Ascending aorta (tissue), 2 donors: ENCODE measurements at regions not wholly inside any gene's neighbourhood (a gene's known extent, or its start where the extent isn't known, plus 50 kb on each side); places are given as distances from the start of the nearest gene placed in this dataset.

Experiments used
- DNase-seq, 2 donors: peaks; one replicate each; pipeline ENCODE4 v3.0.0-alpha.2; 2019; ENCODE audit warnings: low spot score in 2 of 2
- H3K27ac ChIP-seq, 2 donors: fragments of 200-600 bp; sonication (generic); one replicate each; pipeline ENCODE4 v1.5.1; 2016 to 2017; ENCODE audit warnings: mild to moderate bottlenecking in 1 of 2
- H3K27me3 ChIP-seq: fragments of 200-600 bp; sonication (generic); one replicate; pipeline ENCODE4 v1.5.1; 2017
- H3K36me3 ChIP-seq, 2 donors: fragments of 200-600 bp; sonication (generic); one replicate each; pipeline ENCODE4 v1.5.1; 2016
- H3K4me1 ChIP-seq, 2 donors: fragments of 200-600 bp; sonication (generic); one replicate each; pipeline ENCODE4 v1.5.1; 2016 to 2017; ENCODE audit warnings: mild to moderate bottlenecking in 1 of 2
- H3K4me3 ChIP-seq, 2 donors: fragments of 200-600 bp; sonication (generic); one replicate each; pipeline ENCODE4 v1.5.1; 2016 to 2017; ENCODE audit warnings: mild to moderate bottlenecking in 1 of 2
- H3K9me3 ChIP-seq, 2 donors: fragments of 200-600 bp; sonication (generic); one replicate each; pipeline ENCODE4 v1.5.1; 2016
- CTCF ChIP-seq, 3 experiments: fragments of 200-600 bp in 2 of 3; fragments of 450-650 bp in 1 of 3; sonication (generic) in 2 of 3; IDR thresholded peaks; one replicate each; pipeline ENCODE4 v1.5.1; 2016 to 2019; ENCODE audit warnings: antibody characterized with exemption in 3 of 3, mild to moderate bottlenecking in 1 of 3, moderate library complexity in 1 of 3
- intact Hi-C: fragments of 100-400 bp; cut with DNase I; formaldehyde crosslinking; loops from one replicate; pipeline ENCODE4 v1.15.1; 2023

- DNase-seq: no peak
- Histone ChIP-seq H3K9me3 (no peaks in the 10 kb centered on the region), H3K27ac (no peak overlapping the region), H3K4me1 (no peaks in the 10 kb centered on the region), H3K4me3 (no peak overlapping the region), H3K27me3 (no peaks in the 10 kb centered on the region), H3K36me3 (no peaks in the 10 kb centered on the region)
- TF ChIP-seq CTCF (IDR thresholded peaks at IDR 0.05): no peak
- intact Hi-C loops: no loop called here
Measured at GRCh38 chr18:55764386-55764785, 176.4 kb upstream of the TCF4 start.

- H3K27ac ChIP-seq: no peak overlapping the region
- no peak overlapping the region for H3K4me3 ChIP-seq
- H3K4me1 ChIP-seq: no peaks in the 10 kb centered on the region
- no peaks in the 10 kb centered on the region for H3K36me3 ChIP-seq
- H3K27me3 ChIP-seq: no peaks in the 10 kb centered on the region
- intact Hi-C loops: no loop called here
- TF ChIP-seq CTCF (IDR thresholded peaks at IDR 0.05): no peak
- no peak for DNase-seq
- H3K9me3 ChIP-seq: no peaks in the 10 kb centered on the region
Measured at GRCh38 chr18:55763805-55764204, 175.8 kb upstream of the TCF4 start.

GRCh38 chr18:55763298-55763697, 175.3 kb upstream of the TCF4 start:
- no peaks in the 10 kb centered on the region for H3K9me3 ChIP-seq
- no peak for DNase-seq
- no peaks in the 10 kb centered on the region for H3K36me3 ChIP-seq
- no peak for TF ChIP-seq CTCF (IDR thresholded peaks at IDR 0.05)
- no peak overlapping the region for H3K4me3 ChIP-seq
- no peaks in the 10 kb centered on the region for H3K27me3 ChIP-seq
- intact Hi-C loops: no loop called here
- H3K27ac ChIP-seq: no peak overlapping the region
- H3K4me1 ChIP-seq: no peaks in the 10 kb centered on the region

GRCh38 chr18:55762424-55762823, 174.4 kb upstream of the TCF4 start:
- no peak overlapping the region for H3K4me3 ChIP-seq
- no peak overlapping the region for H3K27ac ChIP-seq
- no peaks in the 10 kb centered on the region for H3K36me3 ChIP-seq
- no peaks in the 10 kb centered on the region for H3K9me3 ChIP-seq
- no peak for DNase-seq
- no peak for TF ChIP-seq CTCF (IDR thresholded peaks at IDR 0.05)
- H3K4me1 ChIP-seq: no peaks in the 10 kb centered on the region
- H3K27me3 ChIP-seq: no peaks in the 10 kb centered on the region
- intact Hi-C loops: no loop called here

- no peak for TF ChIP-seq CTCF (IDR thresholded peaks at IDR 0.05)
- no peaks in the 10 kb centered on the region for H3K36me3 ChIP-seq
Measured at GRCh38 chr18:55753643-55754263, 165.8 kb upstream of the TCF4 start.

GRCh38 chr18:55751476-55751875, 163.5 kb upstream of the TCF4 start:
- H3K4me3 ChIP-seq: no peak overlapping the region
- no peaks in the 10 kb centered on the region for H3K27me3 ChIP-seq
- no peak for DNase-seq
- intact Hi-C loops: no loop called here
- TF ChIP-seq CTCF (IDR thresholded peaks at IDR 0.05): no peak
- H3K4me1 ChIP-seq: no peaks in the 10 kb centered on the region
- no peak overlapping the region for H3K27ac ChIP-seq
- no peaks in the 10 kb centered on the region for H3K9me3 ChIP-seq
- H3K36me3 ChIP-seq: no peaks in the 10 kb centered on the region

More at GRCh38 chr18:55753643-55754263, 165.8 kb upstream of the TCF4 start:
- no peak overlapping the region for H3K4me3 ChIP-seq
- no peaks in the 10 kb centered on the region for H3K4me1 ChIP-seq
- DNase-seq: no peak
- H3K27me3 ChIP-seq: no peaks in the 10 kb centered on the region
- H3K27ac ChIP-seq: no peak overlapping the region
- intact Hi-C loops: no loop called here
- H3K9me3 ChIP-seq: no peaks in the 10 kb centered on the region
